Naive thymus-derived CD4-positive, alpha-beta T cell (primary cell): ENCODE measurements at regions not wholly inside any gene's neighbourhood (a gene's known extent, or its start where the extent isn't known, plus 50 kb on each side); places are given as distances from the start of the nearest gene placed in this dataset.

Source experiments
- ATAC-seq: fragments of 150-1000 bp; cut with Tn5 transposase; 2 replicates; pipeline ENCODE4 v1.10.0; 2021; ENCODE audit warnings: mild to moderate bottlenecking, moderate library complexity
- CTCF ChIA-PET: fragments of 350-600 bp; sonication (Branson Sonifier 250); formaldehyde crosslinking; loops from one replicate; lab custom pipeline; 2021; ENCODE audit warnings: antibody characterized with exemption; lab: Charles Lee
- POLR2A ChIA-PET: fragments of 350-600 bp; sonication (Branson Sonifier 250); formaldehyde crosslinking; loops from one replicate; lab custom pipeline; 2021; ENCODE audit warnings: antibody characterized with exemption, inconsistent platforms; lab: Charles Lee
- DNase-seq, 9 donors: peaks; one replicate each; pipeline versions ENCODE4 v3.0.0 to v3.0.0-alpha.2; 2020 to 2022; ENCODE audit warnings: mixed read lengths in 1 of 9
- H3K27ac ChIP-seq: one replicate; pipeline ENCODE4 v1.7.0; 2013; ENCODE audit warnings: mild to moderate bottlenecking, low read depth, low read length, moderate library complexity
- H3K27me3 ChIP-seq, 2 donors: one replicate each; pipeline ENCODE4 v1.7.0; 2013; ENCODE audit warnings: low read length in 2 of 2, mild to moderate bottlenecking in 2 of 2, moderate library complexity in 2 of 2; ENCODE audit not compliant: control insufficient read depth in 2 of 2, insufficient read depth in 2 of 2
- H3K36me3 ChIP-seq, 3 experiments: 1 replicate in 2 of 3; 2 replicates in 1 of 3; pipeline ENCODE4 v1.7.0; 2013; ENCODE audit warnings: low read length in 3 of 3, mild to moderate bottlenecking in 3 of 3, moderate library complexity in 1 of 3; ENCODE audit not compliant: insufficient read depth in 3 of 3, control insufficient read depth in 2 of 3
- H3K4me1 ChIP-seq, 2 donors: one replicate each; pipeline ENCODE4 v1.7.0; 2013; ENCODE audit warnings: low read length in 2 of 2, mild to moderate bottlenecking in 2 of 2, moderate library complexity in 1 of 2; ENCODE audit not compliant: control insufficient read depth in 2 of 2, insufficient read depth in 2 of 2
- H3K4me3 ChIP-seq: 2 replicates; pipeline ENCODE4 v1.7.0; 2013; ENCODE audit warnings: mild to moderate bottlenecking, low read length
- H3K9me3 ChIP-seq, 3 experiments: 1 replicate in 2 of 3; 2 replicates in 1 of 3; pipeline ENCODE4 v1.7.0; 2013; ENCODE audit warnings: low read length in 3 of 3; ENCODE audit not compliant: control insufficient read depth in 2 of 3
- H3K27ac Mint-ChIP-seq, 9 donors: one replicate each; pipeline ENCODE4 v1.8.0; 2020 to 2022; ENCODE audit warnings: mixed read lengths in 9 of 9, mild to moderate bottlenecking in 8 of 9, moderate library complexity in 5 of 9, inconsistent platforms in 2 of 9
- H3K27me3 Mint-ChIP-seq, 5 donors: one replicate each; pipeline ENCODE4 v1.8.0; 2021 to 2022; ENCODE audit warnings: mixed read lengths in 5 of 5, mild to moderate bottlenecking in 1 of 5
- H3K36me3 Mint-ChIP-seq, 5 donors: one replicate each; pipeline ENCODE4 v1.8.0; 2020 to 2022; ENCODE audit warnings: mixed read lengths in 5 of 5, mild to moderate bottlenecking in 3 of 5, inconsistent platforms in 1 of 5
- H3K4me1 Mint-ChIP-seq, 7 donors: one replicate each; pipeline ENCODE4 v1.8.0; 2020 to 2022; ENCODE audit warnings: mixed read lengths in 7 of 7, mild to moderate bottlenecking in 3 of 7, inconsistent platforms in 1 of 7
- H3K4me3 Mint-ChIP-seq, 10 donors: one replicate each; pipeline ENCODE4 v1.8.0; 2020 to 2022; ENCODE audit warnings: mild to moderate bottlenecking in 10 of 10, mixed read lengths in 10 of 10, moderate library complexity in 6 of 10, inconsistent platforms in 2 of 10
- H3K9me3 Mint-ChIP-seq, 11 donors: one replicate each; pipeline ENCODE4 v1.8.0; 2020 to 2022; ENCODE audit warnings: mixed read lengths in 11 of 11, mild to moderate bottlenecking in 4 of 11, inconsistent platforms in 1 of 11, moderate library complexity in 1 of 11
- intact Hi-C, 2 donors: fragments of 100-400 bp; cut with micrococcal nuclease; formaldehyde crosslinking; loops; one replicate each; pipeline ENCODE4 v1.15.1; 2023

GRCh38 chr5:117813850-117814249 is 1174.5 kb downstream of the DTWD2 start:
- intact Hi-C loops: no loop called here
- POLR2A ChIA-PET: no interaction called here

GRCh38 chr5:117812861-117813260 is 1175.5 kb downstream of the DTWD2 start:
- Histone ChIP-seq H3K4me3 (no peak overlapping the region), H3K9me3 (no peaks in the 10 kb centered on the region), H3K36me3 (no peaks in the 10 kb centered on the region), H3K4me1 (no peaks in the 10 kb centered on the region), H3K27ac (no peak overlapping the region), H3K27me3 (no peaks in the 10 kb centered on the region)
- POLR2A ChIA-PET: no interaction called here
- Mint-ChIP-seq H3K27ac (no peak overlapping the region), H3K27me3 (no peaks in the 10 kb centered on the region), H3K4me1 (no peaks in the 10 kb centered on the region), H3K4me3 (no peak overlapping the region), H3K9me3 (peaks cover 0 to 23% (median 3%) of the 10 kb centered on the region in 11 donors), H3K36me3 (no peaks in the 10 kb centered on the region)
- no peak for ATAC-seq
- intact Hi-C loops: no loop called here
- no peak for DNase-seq
- CTCF ChIA-PET: no interaction called here

More at GRCh38 chr5:117813850-117814249, 1174.5 kb downstream of the DTWD2 start:
- H3K27ac Mint-ChIP-seq: no peak overlapping the region
- Histone ChIP-seq H3K36me3 (no peaks in the 10 kb centered on the region), H3K4me3 (no peak overlapping the region), H3K27me3 (no peaks in the 10 kb centered on the region), H3K9me3 (no peaks in the 10 kb centered on the region), H3K27ac (no peak overlapping the region), H3K4me1 (no peaks in the 10 kb centered on the region)
- H3K4me1 Mint-ChIP-seq: no peaks in the 10 kb centered on the region
- H3K36me3 Mint-ChIP-seq: no peaks in the 10 kb centered on the region
- CTCF ChIA-PET: no interaction called here
- no peak for DNase-seq
- no peak overlapping the region for H3K4me3 Mint-ChIP-seq
- peaks cover 0 to 23% (median 4%) of the 10 kb centered on the region in 11 donors for H3K9me3 Mint-ChIP-seq
- no peaks in the 10 kb centered on the region for H3K27me3 Mint-ChIP-seq
- ATAC-seq: no peak

GRCh38 chr5:117809251-117809650 is 1179.1 kb downstream of the DTWD2 start:
- ATAC-seq: no peak
- ChIA-PET CTCF (no interaction called here), POLR2A (no interaction called here)
- Mint-ChIP-seq H3K36me3 (no peaks in the 10 kb centered on the region), H3K4me1 (no peaks in the 10 kb centered on the region), H3K27me3 (no peaks in the 10 kb centered on the region), H3K9me3 (peaks cover 2 to 20% (median 4%) of the 10 kb centered on the region in 11 donors), H3K27ac (no peak overlapping the region), H3K4me3 (no peak overlapping the region)
- no peaks in the 10 kb centered on the region for H3K4me1 ChIP-seq
- no peak overlapping the region for H3K4me3 ChIP-seq
- no peak overlapping the region for H3K27ac ChIP-seq
- no peaks in the 10 kb centered on the region for H3K36me3 ChIP-seq
- DNase-seq: no peak
- H3K9me3 ChIP-seq: no peaks in the 10 kb centered on the region
- intact Hi-C loops: no loop called here
- no peaks in the 10 kb centered on the region for H3K27me3 ChIP-seq

GRCh38 chr5:117805058-117805457 is 1183.3 kb downstream of the DTWD2 start:
- DNase-seq: no peak
- no peak overlapping the region for H3K4me3 Mint-ChIP-seq
- H3K9me3 Mint-ChIP-seq: peaks cover 0 to 24% (median 4%) of the 10 kb centered on the region in 11 donors
- Histone ChIP-seq H3K4me1 (no peaks in the 10 kb centered on the region), H3K4me3 (no peak overlapping the region), H3K36me3 (no peaks in the 10 kb centered on the region), H3K27me3 (no peaks in the 10 kb centered on the region), H3K9me3 (no peaks in the 10 kb centered on the region), H3K27ac (no peak overlapping the region)
- no peak for ATAC-seq
- no peaks in the 10 kb centered on the region for H3K27me3 Mint-ChIP-seq
- intact Hi-C loops: no loop called here
- no peak overlapping the region for H3K27ac Mint-ChIP-seq
- no peaks in the 10 kb centered on the region for H3K4me1 Mint-ChIP-seq
- POLR2A ChIA-PET: no interaction called here
- no peaks in the 10 kb centered on the region for H3K36me3 Mint-ChIP-seq
- CTCF ChIA-PET: no interaction called here

GRCh38 chr5:117803533-117803932 is 1184.8 kb downstream of the DTWD2 start:
- Histone ChIP-seq H3K27ac (no peak overlapping the region), H3K27me3 (no peaks in the 10 kb centered on the region), H3K9me3 (no peaks in the 10 kb centered on the region), H3K4me1 (no peaks in the 10 kb centered on the region), H3K36me3 (no peaks in the 10 kb centered on the region), H3K4me3 (no peak overlapping the region)
- H3K36me3 Mint-ChIP-seq: no peaks in the 10 kb centered on the region
- CTCF ChIA-PET: no interaction called here
- H3K4me1 Mint-ChIP-seq: no peaks in the 10 kb centered on the region
- POLR2A ChIA-PET: no interaction called here
- ATAC-seq (no peak), DNase-seq (no peak)
- intact Hi-C loops: no loop called here
- H3K9me3 Mint-ChIP-seq: peaks cover 0 to 17% (median 4%) of the 10 kb centered on the region in 11 donors
- no peak overlapping the region for H3K27ac Mint-ChIP-seq
- H3K4me3 Mint-ChIP-seq: no peak overlapping the region
- H3K27me3 Mint-ChIP-seq: no peaks in the 10 kb centered on the region

GRCh38 chr5:117801583-117801982 is 1186.8 kb downstream of the DTWD2 start:
- H3K9me3 Mint-ChIP-seq: peaks cover 0 to 20% (median 4%) of the 10 kb centered on the region in 11 donors
- no peak for ATAC-seq
- no peaks in the 10 kb centered on the region for H3K36me3 ChIP-seq
- H3K4me3 Mint-ChIP-seq: no peak overlapping the region
- no peak overlapping the region for H3K27ac Mint-ChIP-seq
- CTCF ChIA-PET: no interaction called here
- DNase-seq: no peak
- H3K4me3 ChIP-seq: no peak overlapping the region
- no peak overlapping the region for H3K27ac ChIP-seq
- H3K9me3 ChIP-seq: no peaks in the 10 kb centered on the region
- no peaks in the 10 kb centered on the region for H3K36me3 Mint-ChIP-seq
- no peaks in the 10 kb centered on the region for H3K4me1 ChIP-seq
- no peaks in the 10 kb centered on the region for H3K27me3 Mint-ChIP-seq
- intact Hi-C loops: no loop called here
- H3K4me1 Mint-ChIP-seq: no peaks in the 10 kb centered on the region
- POLR2A ChIA-PET: no interaction called here
- no peaks in the 10 kb centered on the region for H3K27me3 ChIP-seq

GRCh38 chr5:117800261-117800660 is 1188.1 kb downstream of the DTWD2 start:
- ATAC-seq: no peak
- Mint-ChIP-seq H3K27ac (no peak overlapping the region), H3K9me3 (peaks cover 0 to 21% (median 5%) of the 10 kb centered on the region in 11 donors), H3K4me1 (no peaks in the 10 kb centered on the region), H3K4me3 (no peak overlapping the region), H3K27me3 (no peaks in the 10 kb centered on the region), H3K36me3 (no peaks in the 10 kb centered on the region)
- Histone ChIP-seq H3K36me3 (no peaks in the 10 kb centered on the region), H3K4me3 (no peak overlapping the region), H3K9me3 (no peaks in the 10 kb centered on the region), H3K4me1 (no peaks in the 10 kb centered on the region), H3K27me3 (no peaks in the 10 kb centered on the region), H3K27ac (no peak overlapping the region)
- no peak for DNase-seq
- POLR2A ChIA-PET: no interaction called here
- CTCF ChIA-PET: no interaction called here
- intact Hi-C loops: no loop called here
